GM18507 (cell line): ENCODE measurements at regions not wholly inside any gene's neighbourhood (a gene's known extent, or its start where the extent isn't known, plus 50 kb on each side); places are given as distances from the start of the nearest gene placed in this dataset.

Experiments used
- DNase-seq: peaks from one replicate; pipeline ENCODE4 v3.0.0; 2011; ENCODE audit warnings: low read depth; ENCODE audit not compliant: insufficient read length; ENCODE audit errors: extremely low spot score
- FAIRE-seq: peaks from 2 replicates; lab custom pipeline; 2011; peaks lifted over from hg19 to GRCh38; lab: Jason Lieb, UNC

- FAIRE-seq (no peak), DNase-seq (no peak)
Measured at GRCh38 chr5:67516948-67517565, 320.5 kb upstream of the CD180 start.

DNA sequence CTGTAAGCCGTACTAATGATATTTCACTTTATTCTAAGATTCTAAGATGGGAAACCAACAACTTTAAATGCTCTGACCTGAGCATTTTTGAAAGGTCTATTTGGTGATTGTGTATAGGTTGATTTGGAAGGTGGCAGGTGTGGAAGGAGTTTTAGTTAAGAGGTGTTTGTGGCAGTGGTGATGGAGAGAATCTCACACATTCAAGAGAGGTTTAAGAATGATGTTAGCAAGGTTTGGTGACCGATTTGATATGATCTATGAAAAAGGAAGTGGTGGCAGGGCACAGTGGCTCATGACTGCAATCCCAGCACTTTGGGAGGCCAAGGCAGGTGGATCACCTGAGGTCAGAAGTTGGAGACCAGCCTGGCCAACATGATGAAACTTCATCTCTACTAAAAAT, 319.2 kb upstream of the CD180 start:
- FAIRE-seq (no peak), DNase-seq (no peak)

DNA sequence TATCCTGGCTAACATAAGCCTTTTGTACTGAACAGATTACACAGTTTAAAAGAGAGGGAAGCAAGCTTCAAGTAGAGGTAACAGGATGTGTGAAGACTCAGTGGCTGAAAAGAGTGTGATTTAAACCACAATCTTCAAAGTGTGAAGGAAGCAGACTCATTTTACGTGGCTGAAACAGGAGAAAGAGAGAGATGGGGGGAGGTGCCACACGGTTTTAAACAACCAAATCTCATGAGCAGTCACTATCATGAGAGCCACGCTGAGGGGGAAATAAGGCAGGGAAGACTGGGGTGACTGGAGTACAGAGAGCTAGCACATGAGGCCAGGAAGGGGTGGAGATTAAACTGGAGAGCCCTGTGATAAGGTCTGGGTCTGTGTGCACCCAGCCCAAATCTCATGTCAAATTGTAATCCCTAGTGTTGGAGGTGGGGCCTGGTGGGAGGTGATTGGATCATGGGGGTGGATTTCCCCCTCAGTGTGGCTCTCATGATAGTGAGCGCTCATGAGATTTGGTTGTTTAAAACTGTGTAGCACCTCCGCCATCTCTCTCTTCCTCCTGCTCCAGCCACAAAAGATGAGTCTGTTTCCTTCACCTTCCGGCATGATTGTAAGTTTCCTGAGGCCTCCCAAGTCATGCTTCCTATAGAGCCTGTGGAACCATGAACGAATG, 318.6 kb upstream of the CD180 start:
- DNase-seq = no peak
- no peak for FAIRE-seq

- DNase-seq = no peak
- FAIRE-seq = no peak
Measured at GRCh38 chr5:67512758-67513157, 316.2 kb upstream of the CD180 start.

DNA sequence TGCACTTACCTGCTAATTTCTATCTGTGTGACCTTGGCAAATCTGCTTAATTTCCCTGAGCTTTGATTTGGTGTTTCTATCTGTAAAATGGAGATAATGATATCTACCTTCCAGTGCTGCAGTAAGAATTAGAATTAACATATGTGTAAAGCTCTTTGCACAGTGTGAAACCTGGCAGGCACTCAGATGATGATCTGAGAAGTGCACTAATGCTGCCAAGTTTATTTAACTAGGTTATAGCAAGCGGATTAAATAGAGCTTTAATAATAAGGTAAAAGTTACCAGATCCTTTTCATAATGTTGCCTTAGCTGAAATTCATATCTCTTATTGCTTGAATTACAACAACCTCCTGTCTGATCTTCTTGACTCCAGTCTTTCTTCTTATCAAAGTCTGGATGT, 315.3 kb upstream of the CD180 start:
- FAIRE-seq (no peak), DNase-seq (no peak)

- FAIRE-seq (no peak), DNase-seq (no peak)
Measured at GRCh38 chr5:67510204-67510603, 313.6 kb upstream of the CD180 start.

DNA sequence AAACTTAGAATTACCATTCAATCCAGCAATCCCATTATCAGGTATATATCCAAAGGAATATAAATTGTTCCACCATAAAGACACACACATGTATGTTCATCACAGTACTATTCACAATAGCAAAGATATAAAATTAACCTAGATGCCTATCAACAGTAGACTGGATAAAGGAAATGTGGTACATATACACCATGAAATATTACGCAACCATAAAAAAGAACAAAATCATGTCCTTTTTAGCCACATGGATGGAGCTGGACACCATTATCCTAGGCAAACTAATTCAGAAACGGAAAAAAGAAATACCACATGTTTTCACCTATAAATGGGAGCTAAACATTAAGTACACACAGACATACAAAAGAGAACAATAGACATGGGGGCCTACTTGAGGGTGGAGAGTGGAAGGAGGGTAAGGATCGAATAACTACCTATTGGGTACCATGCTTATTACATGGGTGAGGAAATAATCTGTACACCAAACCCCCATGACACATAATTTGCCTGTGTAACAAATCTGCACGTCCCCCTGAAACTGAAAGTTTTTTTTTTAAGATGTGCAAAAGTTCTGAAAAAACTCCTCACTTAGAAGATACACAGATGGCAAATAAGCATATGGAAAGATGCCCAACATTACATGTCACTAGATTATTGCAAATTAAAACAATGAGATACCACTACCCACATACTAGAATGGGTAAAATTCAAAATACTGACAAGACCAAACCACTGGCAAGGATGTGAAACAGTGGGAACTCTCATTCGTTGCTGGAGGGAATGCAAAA, 313.0 kb upstream of the CD180 start:
- no peak for FAIRE-seq
- DNase-seq = no peak

DNA sequence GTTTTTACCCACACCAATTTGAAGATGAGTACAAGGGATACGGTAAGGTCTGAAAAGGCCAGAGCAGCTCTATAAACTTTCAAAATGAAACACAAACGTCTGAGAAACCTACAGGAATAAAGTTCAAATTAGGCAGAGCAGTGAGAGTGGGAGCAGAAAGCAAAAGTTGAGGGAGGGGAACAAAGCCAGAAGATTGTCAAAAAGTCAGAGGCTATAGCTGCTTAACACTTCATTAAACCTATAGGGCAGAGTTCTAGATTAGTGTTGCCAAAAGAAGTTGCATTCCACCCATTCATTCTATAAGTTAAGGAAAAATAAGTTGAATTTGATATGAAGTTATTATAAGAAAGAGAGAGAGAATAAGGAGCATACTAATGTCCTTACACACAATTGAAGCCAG, 309.6 kb upstream of the CD180 start:
- no peak for DNase-seq
- no peak for FAIRE-seq

DNA sequence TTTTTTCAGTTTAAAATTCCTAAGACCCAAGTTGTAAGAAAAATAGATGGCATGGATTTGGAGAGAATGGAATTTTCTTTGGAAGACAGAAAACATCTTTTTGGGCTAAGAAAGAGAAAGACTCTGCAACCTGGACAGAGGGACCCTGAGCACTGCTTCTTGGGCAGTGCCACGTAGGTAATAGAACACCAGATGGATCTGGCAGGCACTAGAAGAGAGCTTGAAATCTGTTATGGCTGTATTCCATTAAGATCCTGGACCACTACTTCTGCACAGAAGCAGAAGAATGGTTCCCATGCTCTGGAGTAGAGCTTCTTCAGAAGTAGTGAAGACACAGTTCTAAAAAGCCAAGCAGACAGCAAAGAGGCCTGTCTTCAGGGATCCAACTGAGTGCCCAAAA, 306.4 kb upstream of the CD180 start:
- FAIRE-seq (no peak), DNase-seq (no peak)

- FAIRE-seq (no peak), DNase-seq (no peak)
Measured at GRCh38 chr5:67496051-67496450, 299.5 kb upstream of the CD180 start.

GRCh38 chr5:67495072-67495471, 298.5 kb upstream of the CD180 start:
- DNase-seq (no peak), FAIRE-seq (no peak)

- DNase-seq (no peak), FAIRE-seq (no peak)
Measured at GRCh38 chr5:67494186-67494855, 297.7 kb upstream of the CD180 start.

- no peak for DNase-seq
- no peak for FAIRE-seq
Measured at GRCh38 chr5:67493676-67494075, 297.1 kb upstream of the CD180 start.

DNA sequence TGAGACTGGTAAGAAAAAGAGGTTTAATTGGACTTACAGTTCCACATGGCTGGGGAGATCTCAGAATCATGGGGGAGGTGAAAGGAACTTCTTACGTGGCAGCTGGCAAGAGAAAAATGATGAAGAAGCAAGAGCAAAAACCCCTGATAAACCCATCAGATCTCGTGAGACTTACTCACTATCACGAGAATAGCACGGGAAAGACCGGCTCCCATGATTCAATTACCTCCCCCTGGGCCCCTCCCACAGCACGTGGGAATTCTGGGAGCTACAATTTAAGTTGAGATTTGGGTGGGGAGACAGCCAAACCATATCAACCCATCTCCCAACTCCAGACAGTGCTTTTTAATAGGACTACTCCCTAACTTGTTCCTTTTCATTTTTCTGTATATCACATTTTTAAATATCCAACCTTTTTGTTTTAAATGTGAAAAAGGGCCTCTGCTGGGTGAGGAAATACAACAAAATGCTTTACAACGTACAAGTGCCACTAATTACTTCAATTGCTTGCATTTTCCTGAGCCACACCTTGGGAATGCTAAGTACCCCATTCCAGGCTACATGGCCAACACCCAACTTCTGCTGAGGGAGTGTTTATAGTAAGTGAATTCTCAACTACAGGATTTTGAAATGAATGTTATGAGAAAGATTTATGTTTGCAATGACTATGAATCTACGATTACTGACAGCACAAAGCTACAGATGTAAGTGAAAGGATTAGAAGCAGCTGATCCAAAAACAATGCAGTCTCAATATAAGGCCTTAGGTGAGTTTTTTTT, 294.1 kb upstream of the CD180 start:
- FAIRE-seq = no peak
- DNase-seq = no peak

DNA sequence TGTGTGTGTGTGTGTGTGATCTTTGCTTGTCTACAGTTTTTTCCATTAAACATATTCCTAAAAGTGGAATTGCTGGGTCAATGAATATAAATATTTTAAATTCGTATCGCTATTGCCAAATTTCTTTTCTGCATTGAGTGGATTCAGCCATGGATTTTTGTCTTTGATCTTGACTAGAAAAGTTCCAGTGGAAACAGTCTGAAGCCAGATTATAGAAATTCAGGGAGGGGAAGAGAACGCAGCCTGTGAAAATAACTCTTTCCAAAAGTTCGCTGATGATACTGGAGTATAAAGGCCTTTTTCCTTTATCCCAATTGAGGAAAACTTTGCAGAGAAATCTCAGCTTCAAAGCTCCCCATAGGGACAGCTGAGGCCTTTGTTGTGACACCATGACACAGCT, 292.3 kb upstream of the CD180 start:
- FAIRE-seq (no peak), DNase-seq (no peak)

GRCh38 chr5:67487862-67488261, 291.3 kb upstream of the CD180 start:
- no peak for DNase-seq
- no peak for FAIRE-seq

DNA sequence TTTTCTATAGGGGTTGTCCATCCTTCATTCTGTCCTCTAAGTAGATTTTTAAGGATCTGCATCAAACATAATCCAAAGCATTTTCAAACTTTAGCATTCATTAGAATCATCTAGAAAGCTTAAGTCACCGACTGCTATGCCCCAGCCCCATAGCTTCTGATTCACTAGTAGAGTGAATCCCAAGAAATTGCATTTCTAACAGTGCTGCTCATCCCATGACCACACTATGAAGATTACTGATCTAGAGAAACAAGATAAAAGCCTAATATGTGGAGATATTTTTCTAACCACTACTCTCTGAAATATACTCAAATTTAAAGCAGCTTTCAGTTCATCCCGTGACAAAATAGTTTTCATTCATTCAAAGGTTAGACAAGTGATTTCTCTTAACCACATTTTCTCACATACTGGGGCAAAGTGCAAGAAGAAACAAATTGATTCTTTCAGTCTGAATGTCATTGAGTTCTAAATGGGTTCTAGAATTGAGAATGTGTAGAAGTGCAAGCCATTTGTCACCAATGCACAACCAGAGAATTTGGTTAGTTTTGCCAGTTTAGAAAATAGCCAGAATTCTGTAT, 286.9 kb upstream of the CD180 start:
- DNase-seq = no peak
- no peak for FAIRE-seq

GRCh38 chr5:67481362-67481761, 284.8 kb upstream of the CD180 start:
- DNase-seq (no peak), FAIRE-seq (no peak)

- FAIRE-seq = no peak
- no peak for DNase-seq
Measured at GRCh38 chr5:67478337-67478736, 281.7 kb upstream of the CD180 start.
